ENCODE measurements at regions not wholly inside any gene's neighbourhood (a gene's known extent, or its start where the extent isn't known, plus 50 kb on each side); places are given as distances from the start of the nearest gene placed in this dataset.

DNA sequence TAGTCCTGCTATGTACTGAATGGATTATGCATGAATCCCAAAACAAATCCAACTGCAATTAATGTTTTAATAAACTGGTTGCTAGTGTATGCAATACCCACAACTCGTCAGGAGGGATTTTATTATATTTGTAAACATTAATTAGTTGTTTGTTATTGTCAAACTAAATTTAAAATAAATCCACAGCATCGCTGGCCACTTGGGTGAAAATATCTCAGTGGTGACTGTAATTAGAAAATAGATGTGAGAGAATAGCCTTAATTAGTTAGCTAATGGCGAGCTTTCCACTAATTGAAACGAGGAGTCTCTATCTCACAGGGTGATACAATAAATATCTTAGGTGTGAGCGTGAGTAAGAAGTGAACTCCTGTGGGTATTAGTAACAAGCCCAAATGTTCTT, 176.8 kb downstream of the LINC00237 start:
- Histone ChIP-seq H2AFZ (ENCODE audit: low read length) (no peak overlapping the region), H3K27me3 (ENCODE audit: control insufficient read depth in 1 of 2, insufficient read depth in 2 of 2, low read length in 2 of 2) (peaks cover 2 to 21% of the 10 kb centered on the region in 2 experiments; a peak in 3 of 5 replicates), H3K4me2 (ENCODE audit: low read depth, low read length) (no peak overlapping the region), H3K36me3 (replicated peaks in 1 of 2; ENCODE audit: control insufficient read depth in 1 of 2, insufficient read depth in 2 of 2, low read length in 2 of 2) (no peaks in the 10 kb centered on the region), H4K20me1 (ENCODE audit: insufficient read depth, low read length) (no peaks in the 10 kb centered on the region), H3K79me2 (ENCODE audit: insufficient read depth, low read length) (no peaks in the 10 kb centered on the region), H3K9me3 (ENCODE audit: low read length) (no peaks in the 10 kb centered on the region), H3K4me3 (replicated peaks in 1 of 3; ENCODE audit: insufficient read depth in 1 of 3, low read depth in 2 of 3, low read length in 3 of 3) (no peak overlapping the region), H3K27ac (ENCODE audit: extremely low read length, insufficient read depth, low read length) (no peak overlapping the region), H3K4me1 (ENCODE audit: insufficient read depth, low read length) (peaks cover 9% of the 10 kb centered on the region; the same call in 1 of the 2 replicates), H3K9ac (ENCODE audit: insufficient read depth, low read depth, low read length) (no peak overlapping the region)
- in situ Hi-C loops (cut with HindIII; ENCODE audit: extremely low pct_ligation_motif_present, low pct_unique_long_range_greater_than_20kb): no loop called here
- no TSS peak for BruUV-seq (replicated peaks)
- no peak for FAIRE-seq
- ATAC-seq: no peak
- intact Hi-C loops (cut with micrococcal nuclease; ENCODE audit: unreplicated experiment): no loop called here
- TF ChIP-seq, protein P1, sequence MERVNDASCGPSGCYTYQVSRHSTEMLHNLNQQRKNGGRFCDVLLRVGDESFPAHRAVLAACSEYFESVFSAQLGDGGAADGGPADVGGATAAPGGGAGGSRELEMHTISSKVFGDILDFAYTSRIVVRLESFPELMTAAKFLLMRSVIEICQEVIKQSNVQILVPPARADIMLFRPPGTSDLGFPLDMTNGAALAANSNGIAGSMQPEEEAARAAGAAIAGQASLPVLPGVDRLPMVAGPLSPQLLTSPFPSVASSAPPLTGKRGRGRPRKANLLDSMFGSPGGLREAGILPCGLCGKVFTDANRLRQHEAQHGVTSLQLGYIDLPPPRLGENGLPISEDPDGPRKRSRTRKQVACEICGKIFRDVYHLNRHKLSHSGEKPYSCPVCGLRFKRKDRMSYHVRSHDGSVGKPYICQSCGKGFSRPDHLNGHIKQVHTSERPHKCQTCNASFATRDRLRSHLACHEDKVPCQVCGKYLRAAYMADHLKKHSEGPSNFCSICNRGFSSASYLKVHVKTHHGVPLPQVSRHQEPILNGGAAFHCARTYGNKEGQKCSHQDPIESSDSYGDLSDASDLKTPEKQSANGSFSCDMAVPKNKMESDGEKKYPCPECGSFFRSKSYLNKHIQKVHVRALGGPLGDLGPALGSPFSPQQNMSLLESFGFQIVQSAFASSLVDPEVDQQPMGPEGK (CRISPR knock-in tag; IDR thresholded peaks at IDR 0.05): no peak
- TF ChIP-seq ZFY (CRISPR knock-in tag; IDR thresholded peaks at IDR 0.05) (no peak), ATF1 (CRISPR knock-in tag; IDR thresholded peaks at IDR 0.05) (no peak)
- no peak for DNase-seq (ENCODE audit: low spot score)
- POLR2A ChIA-PET: no interaction called here
- CTCF ChIA-PET (ENCODE audit: low intra/inter-chr PET ratio, low total read pairs): no interaction called here
- 21% methylated on average over 5 of the region's 5 CpGs for WGBS (ENCODE audit: low lambda C conversion rate)

DNA sequence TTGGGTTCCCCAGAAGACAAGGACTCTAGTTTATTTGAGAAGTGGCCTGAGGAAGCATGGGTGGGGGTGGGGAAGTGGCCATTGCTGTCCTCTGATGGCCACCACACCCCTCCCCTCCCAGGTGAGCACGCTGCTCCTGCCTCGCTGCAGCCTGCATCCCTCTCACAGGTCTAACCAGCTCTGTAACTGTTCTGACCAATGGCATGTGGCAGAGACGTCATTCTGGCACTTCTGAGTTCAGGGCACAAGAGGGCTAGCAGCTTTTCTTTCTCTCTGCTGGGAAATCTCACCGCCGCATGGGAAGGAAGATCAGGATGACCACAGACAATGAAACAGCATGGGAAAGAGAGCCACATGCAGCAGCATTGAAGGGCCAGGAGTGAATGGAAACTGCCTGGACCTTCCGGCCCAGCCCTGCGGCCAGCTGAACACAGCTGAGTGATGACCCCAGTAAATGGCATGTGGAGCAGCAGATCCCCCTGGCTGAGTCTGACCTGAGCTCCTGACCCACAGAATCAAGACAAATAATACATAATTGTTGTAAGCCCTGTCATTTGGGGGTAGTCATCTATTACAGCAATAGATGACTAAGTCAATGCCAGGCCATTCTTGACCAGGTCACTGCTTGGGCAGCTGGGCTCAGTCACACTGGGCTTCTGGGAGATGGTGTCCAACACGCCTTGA, 179.8 kb downstream of the LINC00237 start:
- no peak for FAIRE-seq
- ChIA-PET CTCF (ENCODE audit: low intra/inter-chr PET ratio, low total read pairs) (no interaction called here), POLR2A (no interaction called here)
- no peak for DNase-seq (ENCODE audit: low spot score)
- H3K9ac ChIP-seq (ENCODE audit: insufficient read depth, low read depth, low read length): no peak overlapping the region
- no peaks in the 10 kb centered on the region for H3K36me3 ChIP-seq (replicated peaks in 1 of 2; ENCODE audit: control insufficient read depth in 1 of 2, insufficient read depth in 2 of 2, low read length in 2 of 2)
- no peaks in the 10 kb centered on the region for H4K20me1 ChIP-seq (ENCODE audit: insufficient read depth, low read length)
- BruUV-seq (replicated peaks): no TSS peak
- peaks cover 9% of the 10 kb centered on the region; the same call in 1 of the 2 replicates for H3K4me1 ChIP-seq (ENCODE audit: insufficient read depth, low read length)
- no peak overlapping the region for H3K4me2 ChIP-seq (ENCODE audit: low read depth, low read length)
- no peaks in the 10 kb centered on the region for H3K79me2 ChIP-seq (ENCODE audit: insufficient read depth, low read length)
- no peak overlapping the region for H2AFZ ChIP-seq (ENCODE audit: low read length)
- in situ Hi-C loops (cut with HindIII; ENCODE audit: extremely low pct_ligation_motif_present, low pct_unique_long_range_greater_than_20kb): no loop called here
- ATAC-seq: no peak
- peaks cover 0 to 6% of the 10 kb centered on the region in 2 experiments; a peak in 1 of 5 replicates for H3K27me3 ChIP-seq (ENCODE audit: control insufficient read depth in 1 of 2, insufficient read depth in 2 of 2, low read length in 2 of 2)
- no peak overlapping the region for H3K27ac ChIP-seq (ENCODE audit: extremely low read length, insufficient read depth, low read length)
- H3K9me3 ChIP-seq (ENCODE audit: low read length): no peaks in the 10 kb centered on the region
- intact Hi-C loops (cut with micrococcal nuclease; ENCODE audit: unreplicated experiment): no loop called here
- TF ChIP-seq ZNF619 (CRISPR knock-in tag; IDR thresholded peaks at IDR 0.05): no peak
- TF ChIP-seq, protein P2, sequence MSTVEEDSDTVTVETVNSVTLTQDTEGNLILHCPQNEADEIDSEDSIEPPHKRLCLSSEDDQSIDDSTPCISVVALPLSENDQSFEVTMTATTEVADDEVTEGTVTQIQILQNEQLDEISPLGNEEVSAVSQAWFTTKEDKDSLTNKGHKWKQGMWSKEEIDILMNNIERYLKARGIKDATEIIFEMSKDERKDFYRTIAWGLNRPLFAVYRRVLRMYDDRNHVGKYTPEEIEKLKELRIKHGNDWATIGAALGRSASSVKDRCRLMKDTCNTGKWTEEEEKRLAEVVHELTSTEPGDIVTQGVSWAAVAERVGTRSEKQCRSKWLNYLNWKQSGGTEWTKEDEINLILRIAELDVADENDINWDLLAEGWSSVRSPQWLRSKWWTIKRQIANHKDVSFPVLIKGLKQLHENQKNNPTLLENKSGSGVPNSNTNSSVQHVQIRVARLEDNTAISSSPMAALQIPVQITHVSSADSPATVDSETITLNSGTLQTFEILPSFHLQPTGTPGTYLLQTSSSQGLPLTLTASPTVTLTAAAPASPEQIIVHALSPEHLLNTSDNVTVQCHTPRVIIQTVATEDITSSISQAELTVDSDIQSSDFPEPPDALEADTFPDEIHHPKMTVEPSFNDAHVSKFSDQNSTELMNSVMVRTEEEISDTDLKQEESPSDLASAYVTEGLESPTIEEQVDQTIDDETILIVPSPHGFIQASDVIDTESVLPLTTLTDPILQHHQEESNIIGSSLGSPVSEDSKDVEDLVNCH (CRISPR knock-in tag; IDR thresholded peaks at IDR 0.05): no peak
- H3K4me3 ChIP-seq (replicated peaks in 1 of 3; ENCODE audit: insufficient read depth in 1 of 3, low read depth in 2 of 3, low read length in 3 of 3): no peak overlapping the region
- 48% methylated on average over 8 of the region's 8 CpGs for WGBS (ENCODE audit: low lambda C conversion rate)
